Endothelial cell of umbilical vein (primary cell): ENCODE measurements at regions not wholly inside any gene's neighbourhood (a gene's known extent, or its start where the extent isn't known, plus 50 kb on each side); places are given as distances from the start of the nearest gene placed in this dataset.

ENCODE experiments used
- EZH2 ChIP-seq: IDR thresholded peaks from 2 replicates; pipeline ENCODE4 v1.6.1; 2012; ENCODE audit warnings: borderline replicate concordance, low read depth, mild to moderate bottlenecking, moderate library complexity, low read length, inconsistent platforms; ENCODE audit not compliant: severe bottlenecking
- FOS ChIP-seq: IDR thresholded peaks from 2 replicates; pipeline ENCODE4 v1.6.1; 2011; ENCODE audit warnings: mild to moderate bottlenecking, low read length, moderate library complexity, borderline replicate concordance; ENCODE audit not compliant: insufficient read depth
- POLR2A ChIP-seq: IDR thresholded peaks from 2 replicates; pipeline ENCODE4 v1.6.1; 2012; ENCODE audit warnings: low read depth, mild to moderate bottlenecking, control low read depth, low read length
- POLR2AphosphoS5 ChIP-seq: IDR thresholded peaks from 2 replicates; pipeline ENCODE4 v1.6.1; 2012; ENCODE audit warnings: low read depth, mild to moderate bottlenecking, control low read depth, low read length, moderate library complexity; ENCODE audit not compliant: insufficient read depth
- TF ChIP-seq, protein P1 (sequence below), 2 donors: IDR thresholded peaks; 1 replicate in 1 of 2; 2 replicates in 1 of 2; pipeline ENCODE4 v1.5.1; 2011; ENCODE audit warnings: low read length in 2 of 2, mild to moderate bottlenecking in 2 of 2, moderate library complexity in 2 of 2, control low read depth in 1 of 2, inconsistent platforms in 1 of 2, low read depth in 1 of 2; ENCODE audit not compliant: insufficient read depth in 1 of 2; ENCODE audit errors: extremely low read depth in 1 of 2

- TF ChIP-seq, protein P1, sequence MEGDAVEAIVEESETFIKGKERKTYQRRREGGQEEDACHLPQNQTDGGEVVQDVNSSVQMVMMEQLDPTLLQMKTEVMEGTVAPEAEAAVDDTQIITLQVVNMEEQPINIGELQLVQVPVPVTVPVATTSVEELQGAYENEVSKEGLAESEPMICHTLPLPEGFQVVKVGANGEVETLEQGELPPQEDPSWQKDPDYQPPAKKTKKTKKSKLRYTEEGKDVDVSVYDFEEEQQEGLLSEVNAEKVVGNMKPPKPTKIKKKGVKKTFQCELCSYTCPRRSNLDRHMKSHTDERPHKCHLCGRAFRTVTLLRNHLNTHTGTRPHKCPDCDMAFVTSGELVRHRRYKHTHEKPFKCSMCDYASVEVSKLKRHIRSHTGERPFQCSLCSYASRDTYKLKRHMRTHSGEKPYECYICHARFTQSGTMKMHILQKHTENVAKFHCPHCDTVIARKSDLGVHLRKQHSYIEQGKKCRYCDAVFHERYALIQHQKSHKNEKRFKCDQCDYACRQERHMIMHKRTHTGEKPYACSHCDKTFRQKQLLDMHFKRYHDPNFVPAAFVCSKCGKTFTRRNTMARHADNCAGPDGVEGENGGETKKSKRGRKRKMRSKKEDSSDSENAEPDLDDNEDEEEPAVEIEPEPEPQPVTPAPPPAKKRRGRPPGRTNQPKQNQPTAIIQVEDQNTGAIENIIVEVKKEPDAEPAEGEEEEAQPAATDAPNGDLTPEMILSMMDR (IDR thresholded peaks at IDR 0.05; ENCODE audit: extremely low read depth in 1 of 2, insufficient read depth in 1 of 2, low read depth in 1 of 2, low read length in 2 of 2), result no peak
- TF ChIP-seq EZH2, result no peak
- TF ChIP-seq FOS, result no peak
- TF ChIP-seq POLR2A, result no peak
- TF ChIP-seq POLR2AphosphoS5, result no peak
Measured at GRCh38 chr6:141878686-141879085, 254.0 kb upstream of the GJE1 start.
